Stimulated activated CD4-positive, alpha-beta T cell treated with anti-CD3 and anti-CD28 coated beads, Interleukin-1b, Interleukin-23, amount 100 ng/mL, for 48 hours (primary cell): ENCODE measurements at regions not wholly inside any gene's neighbourhood (a gene's known extent, or its start where the extent isn't known, plus 50 kb on each side); places are given as distances from the start of the nearest gene placed in this dataset.

ENCODE experiments used
- DNase-seq: peaks from one replicate; pipeline ENCODE4 v3.0.0-alpha.2; 2020

DNA sequence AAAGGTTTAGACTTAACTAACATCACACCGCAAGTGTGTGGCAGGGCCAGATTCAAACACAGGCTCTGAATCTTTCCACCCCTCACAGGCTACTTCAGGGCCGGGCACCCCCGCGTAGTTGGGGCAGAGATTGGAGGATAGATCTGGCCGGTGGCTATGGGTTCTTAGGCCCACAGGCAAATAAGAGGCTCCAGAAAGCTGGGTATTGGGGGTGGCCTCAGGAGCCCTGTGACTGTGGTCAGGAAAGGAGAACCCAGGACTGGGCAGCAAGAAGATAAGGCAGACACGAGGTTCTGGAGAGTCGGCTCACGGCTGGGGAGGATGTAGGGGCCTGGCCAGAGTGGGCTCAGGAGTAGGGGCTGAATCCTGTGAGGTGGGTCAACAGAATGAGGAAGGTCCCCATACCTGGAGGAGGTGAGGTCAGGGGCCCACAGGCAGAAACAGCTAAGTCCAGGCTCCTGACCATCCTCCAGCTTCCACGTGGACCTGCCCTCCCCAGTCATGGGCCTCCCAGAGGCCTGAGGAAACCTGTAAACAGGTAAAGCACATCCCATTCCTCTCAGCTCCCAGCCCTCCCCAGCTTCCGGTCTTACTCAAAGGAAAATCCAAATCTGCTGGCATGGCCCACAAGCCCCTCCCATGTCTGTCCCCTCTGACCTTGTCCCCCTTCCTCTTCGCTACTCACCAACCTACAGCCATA, 306.2 kb downstream of the MATN1 start:
- no peak for DNase-seq

DNA sequence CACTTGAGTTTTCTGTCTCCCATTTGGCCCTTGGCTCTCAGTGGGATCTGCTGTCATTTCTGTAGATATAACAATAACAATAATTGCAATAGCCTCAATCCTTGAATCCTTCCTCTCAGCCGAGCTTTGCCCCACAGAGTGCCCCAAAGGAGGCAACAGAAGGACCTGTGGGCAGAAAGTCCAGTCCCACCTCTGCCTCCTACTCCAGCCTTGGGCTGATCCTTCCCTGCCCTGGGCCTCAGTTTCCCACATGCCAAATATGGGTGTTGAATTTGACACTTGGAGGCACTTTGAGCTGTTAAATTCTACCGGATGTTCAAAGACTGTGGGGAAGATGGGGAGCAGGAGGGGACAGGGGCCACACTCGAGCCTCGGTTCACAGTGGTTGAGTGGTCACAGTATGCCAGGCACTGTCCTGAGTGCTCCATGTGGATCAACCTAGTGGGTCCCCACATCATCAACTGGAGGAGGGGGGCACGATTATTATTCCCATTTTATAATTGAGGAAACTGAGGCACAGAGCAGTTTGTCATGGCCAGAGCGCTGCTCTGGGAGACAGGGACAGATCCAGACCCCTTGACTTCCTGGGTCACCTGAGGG, 307.1 kb downstream of the MATN1 start:
- DNase-seq = no peak

DNA sequence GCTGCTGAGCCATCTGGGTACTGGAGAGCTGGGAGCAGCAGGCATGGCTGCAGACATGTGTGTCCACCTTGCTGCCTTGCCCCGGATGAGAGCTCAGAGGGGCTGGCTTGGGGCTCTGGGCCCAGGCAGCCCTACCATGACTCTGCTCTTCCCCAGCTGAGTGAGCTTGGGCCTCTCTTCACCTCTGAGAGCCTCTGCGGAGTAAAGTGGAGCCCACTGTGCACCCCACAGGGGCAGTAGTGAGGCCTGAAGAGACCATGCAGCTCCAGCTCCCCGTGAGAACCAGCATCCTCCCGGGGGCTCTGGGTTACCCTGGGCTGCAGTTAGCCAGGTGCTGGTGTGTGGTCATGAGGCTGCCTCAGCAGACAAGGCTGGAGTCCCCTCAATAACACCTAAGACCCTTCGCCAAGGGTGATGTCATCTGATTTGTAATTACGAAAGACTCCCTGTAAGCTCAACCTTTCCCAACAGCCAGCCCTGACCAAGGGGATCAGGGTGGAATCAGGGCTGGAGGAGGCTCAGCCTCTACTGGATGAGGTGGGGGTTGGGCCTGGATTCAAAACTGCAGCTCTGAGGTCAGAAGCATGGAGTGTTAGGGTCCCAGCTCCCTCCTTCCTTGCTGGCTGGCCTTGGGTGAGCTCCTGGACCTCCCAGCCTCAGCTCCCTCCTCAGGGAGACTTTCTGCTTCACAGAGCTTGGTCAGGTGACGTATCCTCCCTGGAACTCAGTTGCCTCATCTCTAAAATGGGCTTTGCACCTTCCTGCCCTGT, 308.0 kb downstream of the MATN1 start:
- DNase-seq = no peak

DNA sequence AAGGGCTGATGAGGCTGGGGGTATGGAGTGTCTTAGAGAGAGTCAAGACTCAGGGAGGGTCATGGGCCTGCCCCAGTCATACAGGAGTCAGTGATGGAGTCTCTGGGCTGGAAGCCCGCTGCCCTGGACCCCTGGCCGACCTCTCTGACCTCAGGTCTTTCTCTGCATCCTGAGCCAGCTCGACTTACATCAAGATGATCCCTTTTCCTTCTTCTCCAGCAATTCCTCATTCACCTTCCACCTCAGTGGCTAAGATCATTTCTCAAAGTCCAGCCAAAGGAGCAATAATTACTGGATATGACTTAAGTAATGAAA, 308.6 kb downstream of the MATN1 start:
- no peak for DNase-seq

DNA sequence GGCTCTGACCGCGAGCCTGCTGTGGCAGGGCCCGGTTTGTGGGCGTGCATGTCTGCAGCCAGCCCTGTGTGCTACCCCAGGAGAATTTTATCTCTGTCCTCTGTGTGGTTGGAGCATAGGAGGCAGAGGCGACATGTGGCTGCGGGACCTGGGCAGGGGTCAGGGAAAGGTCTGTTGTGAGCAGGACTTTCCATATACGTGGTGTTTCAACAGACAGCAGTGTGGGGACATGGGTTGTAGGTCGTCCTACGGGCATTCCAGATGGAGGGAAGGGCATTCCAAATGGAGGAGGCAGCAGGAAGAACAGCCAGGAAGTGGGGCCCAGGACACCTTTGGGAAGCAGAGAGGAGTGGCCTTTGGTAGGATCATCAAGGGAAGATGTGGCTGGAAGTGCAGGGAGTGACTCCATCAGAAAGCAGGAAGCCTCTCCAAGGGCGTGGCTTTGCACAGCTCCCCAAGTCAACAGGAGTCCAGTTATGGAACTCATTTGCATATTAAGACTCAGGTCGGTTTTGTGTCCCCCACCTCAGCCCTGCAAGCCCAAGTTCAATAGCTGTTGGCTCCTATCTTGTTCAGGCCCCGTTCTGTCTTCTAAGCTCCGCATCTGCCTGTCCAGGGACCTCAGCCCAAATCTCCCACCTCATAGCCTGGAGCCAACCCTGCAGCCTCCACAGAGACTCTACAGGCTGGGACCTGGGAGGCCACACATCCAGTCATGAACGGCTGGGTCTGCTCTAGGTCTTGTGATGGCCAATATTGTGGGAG, 309.1 kb downstream of the MATN1 start:
- no peak for DNase-seq

DNA sequence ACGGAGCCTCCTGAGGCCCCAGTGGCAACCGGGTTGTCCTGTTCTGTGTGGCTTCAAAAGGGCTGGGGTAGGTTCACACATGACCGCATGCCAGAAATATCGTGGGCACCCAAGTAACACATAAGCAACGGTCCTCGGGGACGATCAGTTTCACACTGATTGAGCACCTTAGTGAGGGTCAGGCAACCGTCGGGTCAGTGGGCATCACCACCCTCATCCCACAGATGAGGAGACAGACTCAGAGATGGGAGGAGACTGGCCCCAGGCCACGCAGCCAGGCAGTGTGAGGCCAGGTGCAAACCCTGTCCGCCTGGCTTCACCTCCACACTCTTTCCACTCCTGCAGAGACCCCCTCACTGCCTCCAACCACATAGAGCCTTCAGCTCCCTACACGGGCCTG, 309.8 kb downstream of the MATN1 start:
- no peak for DNase-seq

DNA sequence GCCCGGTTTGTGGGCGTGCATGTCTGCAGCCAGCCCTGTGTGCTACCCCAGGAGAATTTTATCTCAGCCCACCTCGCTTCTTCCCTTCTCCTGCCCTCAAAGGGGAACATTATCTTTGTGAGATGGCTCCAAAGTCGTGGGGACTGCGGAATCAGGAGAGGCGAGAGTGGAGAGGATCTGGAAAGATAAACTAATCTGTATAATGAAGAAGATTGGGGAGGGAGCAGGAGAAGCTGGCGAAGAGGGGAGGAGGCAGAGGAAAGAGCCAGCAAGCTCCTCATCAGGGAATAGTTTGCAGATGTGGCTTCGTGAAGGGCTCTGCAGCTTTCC, 310.3 kb downstream of the MATN1 start:
- no peak for DNase-seq

DNA sequence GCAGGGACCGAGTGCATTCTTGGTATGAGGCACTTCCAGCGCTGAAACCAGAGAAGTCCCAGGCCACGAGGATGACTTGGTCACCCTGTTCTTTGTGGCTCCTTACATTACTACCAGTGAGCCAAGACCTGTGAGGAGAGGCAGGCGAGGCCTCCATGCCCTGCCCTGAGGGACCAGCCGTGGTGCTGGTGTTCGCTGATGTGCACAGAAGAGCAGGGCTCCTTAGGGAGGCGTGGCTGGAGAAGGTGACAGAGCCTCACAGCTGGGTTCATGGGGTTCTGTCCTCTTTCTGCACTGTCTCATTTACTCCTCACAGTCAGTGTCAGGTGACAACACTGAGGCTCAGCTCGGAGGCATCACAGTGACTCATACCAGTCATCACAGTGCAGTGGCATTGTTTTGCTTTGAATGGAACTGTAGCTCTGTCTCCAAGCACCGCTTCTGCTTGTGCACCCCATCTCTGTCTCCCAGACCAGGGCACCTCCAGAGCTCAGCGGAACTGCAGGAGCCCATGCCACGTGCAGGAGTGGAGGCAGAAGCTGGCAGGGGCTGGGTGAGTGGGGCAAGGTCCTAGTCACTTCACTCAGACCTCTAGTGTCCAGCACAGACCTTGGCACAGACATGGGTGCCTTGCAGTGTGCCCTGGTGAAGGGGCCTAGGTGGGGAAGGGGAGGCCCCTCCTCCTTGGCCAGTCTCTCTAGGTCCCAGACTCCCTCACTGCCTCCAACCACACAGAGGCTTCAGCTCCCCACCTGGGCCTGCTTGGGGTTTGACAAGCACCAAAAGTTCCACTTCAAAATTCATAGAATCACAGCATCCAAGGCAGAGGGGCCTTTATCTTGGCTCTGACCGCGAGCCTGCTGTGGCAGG, 310.9 kb downstream of the MATN1 start:
- DNase-seq = no peak

DNA sequence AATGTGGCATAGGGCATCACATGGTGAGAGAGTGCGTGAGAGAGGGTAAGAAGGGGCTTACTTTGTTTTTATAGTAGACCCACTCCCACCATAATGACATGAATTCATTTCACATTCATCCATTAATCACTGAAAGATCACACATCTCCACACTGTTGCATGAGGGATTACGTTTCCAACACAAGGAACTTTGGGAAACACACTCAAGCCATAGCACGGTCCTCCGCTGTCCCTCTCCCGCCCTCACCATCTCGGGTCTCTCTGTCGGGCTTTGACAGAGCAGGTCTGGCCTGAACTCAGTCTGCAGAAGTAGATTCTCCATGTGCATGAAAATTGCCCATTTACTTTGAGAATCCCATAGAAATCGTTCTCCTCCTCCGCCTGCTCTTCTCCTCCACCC, 312.2 kb downstream of the MATN1 start:
- no peak for DNase-seq

DNA sequence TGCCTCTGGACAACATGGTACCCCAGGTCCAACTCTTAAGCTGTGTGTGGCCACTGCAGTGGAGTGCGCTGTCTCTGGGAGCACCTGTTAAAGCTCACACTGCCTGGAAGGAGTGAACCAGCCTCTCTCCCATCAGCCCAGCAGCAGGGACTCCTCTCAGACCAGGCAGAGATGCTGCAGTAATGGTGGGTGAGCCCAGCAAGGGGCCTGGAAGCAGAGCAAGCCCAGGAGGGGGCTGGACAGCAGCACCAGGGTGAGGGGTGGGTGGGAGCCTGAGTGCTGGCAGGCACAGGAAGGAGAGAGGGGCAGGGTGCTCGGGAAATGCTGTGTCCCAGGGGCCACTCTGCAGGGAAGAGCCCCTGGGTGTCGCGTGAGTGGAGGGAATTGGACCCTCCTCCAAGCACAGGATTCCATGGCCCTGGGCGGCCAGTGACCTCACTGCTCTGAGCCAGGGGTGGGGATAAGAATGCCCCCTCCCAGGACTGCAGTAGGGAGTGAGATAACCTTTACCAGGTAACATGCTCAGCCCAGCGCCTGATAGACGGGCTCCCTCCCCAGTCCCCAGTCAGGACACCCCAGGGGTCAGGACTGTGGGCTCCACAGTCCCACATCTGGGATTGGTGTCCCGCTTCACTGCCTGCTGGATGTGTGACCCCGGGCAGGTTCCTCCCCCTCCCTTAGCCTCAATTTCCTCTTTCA, 313.1 kb downstream of the MATN1 start:
- no peak for DNase-seq

DNA sequence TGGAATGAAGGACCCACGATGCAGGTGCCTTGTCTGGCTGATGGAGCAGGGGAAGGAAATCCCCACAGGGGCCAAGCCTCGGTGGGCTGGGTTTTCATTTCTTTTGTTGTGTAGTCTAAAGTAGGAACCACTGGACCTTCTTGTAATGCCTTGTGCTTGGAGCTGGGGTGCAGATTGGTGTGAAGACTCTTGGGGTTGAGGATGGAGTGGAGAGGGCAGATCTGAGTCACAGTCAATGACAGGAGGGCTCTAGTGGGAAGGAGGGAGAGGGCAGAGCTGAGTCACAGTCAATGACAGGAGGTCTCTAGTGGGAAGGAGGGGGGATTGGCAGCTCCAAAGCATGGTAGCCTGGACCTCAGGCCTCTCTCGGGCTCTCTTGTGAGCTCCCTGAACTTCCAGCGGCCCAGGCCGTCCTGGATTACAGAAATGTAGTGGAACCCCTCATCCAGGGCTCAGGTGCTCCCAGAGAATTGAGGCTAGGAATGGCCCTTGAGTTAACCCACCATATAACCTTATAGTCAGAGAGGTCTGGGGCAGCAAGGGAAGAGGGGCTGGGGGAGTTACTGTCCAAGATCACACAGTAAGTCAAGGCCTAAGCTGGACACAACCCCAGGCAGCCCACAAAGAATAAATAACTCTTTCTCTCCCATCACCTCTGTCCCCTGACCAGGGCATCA, 313.8 kb downstream of the MATN1 start:
- DNase-seq = no peak

DNA sequence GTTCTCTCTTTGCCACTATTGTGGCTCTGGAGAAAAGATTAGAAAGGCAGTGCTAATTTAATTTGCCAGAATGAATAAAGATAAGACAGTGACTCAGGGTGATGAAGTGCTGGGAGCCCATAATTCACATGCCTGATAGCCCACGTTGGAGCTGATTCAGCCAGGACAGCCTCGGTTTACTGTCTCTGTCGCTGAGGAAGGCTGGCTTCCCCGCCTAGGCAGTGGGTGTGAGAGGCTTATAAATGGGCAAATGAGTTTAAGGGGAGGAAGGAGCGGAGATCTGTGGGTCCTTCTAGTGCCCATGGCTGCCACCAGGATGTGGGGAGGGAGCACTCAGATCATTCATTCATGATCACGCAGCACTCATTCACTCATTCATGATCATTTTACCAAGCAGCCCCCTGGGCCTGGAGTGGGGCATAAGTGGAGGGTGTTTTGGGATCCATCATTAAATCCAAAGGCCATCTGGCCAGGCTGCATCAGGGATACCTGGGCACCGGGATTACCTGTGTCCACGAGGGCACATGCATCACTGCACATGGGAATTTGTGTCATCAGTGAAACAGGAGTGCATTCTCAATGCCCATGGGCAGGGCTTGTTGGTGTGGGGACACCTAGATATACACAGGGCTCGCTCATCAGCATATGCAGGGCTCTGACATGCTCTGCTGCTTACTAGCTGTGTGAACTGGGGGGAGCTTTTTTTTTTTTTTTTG, 315.4 kb downstream of the MATN1 start:
- no peak for DNase-seq

DNA sequence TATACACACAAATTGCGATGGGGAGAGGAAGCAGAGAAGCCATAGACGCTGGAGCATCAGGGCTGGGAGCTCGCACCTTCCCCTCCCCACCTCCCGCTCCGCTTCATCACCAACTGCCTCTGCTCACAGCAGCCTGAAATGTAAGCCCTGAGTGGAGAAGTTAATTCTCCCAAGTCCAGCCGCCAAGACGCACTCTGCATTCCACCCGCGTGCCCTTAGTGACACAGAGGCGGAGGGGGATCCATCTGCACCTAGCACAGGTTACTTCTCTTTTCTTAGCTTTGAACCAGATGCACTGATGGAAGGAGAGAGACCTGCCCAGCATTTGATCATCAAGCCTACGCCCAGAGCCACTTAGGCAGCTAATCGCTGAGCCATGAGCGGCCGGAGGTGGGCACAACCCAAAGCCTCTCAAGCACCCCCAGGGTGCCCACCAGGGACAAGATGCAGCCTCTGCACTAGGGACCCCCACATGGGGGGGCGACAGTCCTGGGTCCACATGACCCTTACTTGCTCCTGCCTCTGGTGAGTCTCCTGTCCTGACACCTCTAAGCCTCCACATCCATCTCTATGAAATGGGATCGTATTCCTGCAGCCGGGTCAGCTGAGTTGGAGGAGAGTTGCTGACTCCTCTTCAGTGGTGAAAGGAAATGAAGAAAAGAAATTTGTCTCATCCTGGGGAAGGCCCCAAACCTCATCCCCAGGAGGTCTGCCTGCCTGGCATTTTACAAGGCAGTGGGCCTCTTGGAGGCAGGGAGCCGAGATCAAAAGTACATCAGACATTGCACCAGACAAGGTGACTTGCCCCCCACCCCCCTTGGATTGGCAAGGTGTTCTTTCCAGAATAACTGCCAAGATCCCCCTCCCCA, 316.2 kb downstream of the MATN1 start:
- DNase-seq = no peak

DNA sequence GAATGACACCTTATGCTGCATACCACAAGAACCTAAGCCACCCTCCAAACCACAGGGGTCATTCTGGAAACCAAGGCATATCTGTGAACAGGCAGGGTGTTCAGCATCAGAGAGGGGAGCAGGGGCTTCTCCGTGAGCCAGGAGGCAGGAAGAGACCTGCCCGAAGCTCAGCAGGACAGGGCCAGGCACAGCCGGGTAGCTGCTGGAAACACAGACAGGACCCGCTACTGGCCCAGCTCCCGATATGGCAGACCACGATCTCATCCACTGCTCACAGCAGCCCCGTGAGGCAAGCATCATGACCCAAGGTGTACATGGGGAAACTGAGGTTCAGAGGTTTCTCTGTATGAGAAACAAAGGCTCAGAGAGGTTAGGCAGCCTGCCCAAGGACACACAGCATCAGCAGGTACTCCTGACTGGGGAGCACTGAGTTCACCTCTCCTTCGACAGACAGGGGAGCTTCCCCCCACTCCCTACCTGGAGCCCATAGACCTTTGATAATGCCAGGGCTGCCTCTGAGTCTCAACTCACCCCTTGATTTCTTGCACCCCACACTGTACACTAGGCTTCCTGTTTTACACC, 317.7 kb downstream of the MATN1 start:
- DNase-seq = no peak

DNA sequence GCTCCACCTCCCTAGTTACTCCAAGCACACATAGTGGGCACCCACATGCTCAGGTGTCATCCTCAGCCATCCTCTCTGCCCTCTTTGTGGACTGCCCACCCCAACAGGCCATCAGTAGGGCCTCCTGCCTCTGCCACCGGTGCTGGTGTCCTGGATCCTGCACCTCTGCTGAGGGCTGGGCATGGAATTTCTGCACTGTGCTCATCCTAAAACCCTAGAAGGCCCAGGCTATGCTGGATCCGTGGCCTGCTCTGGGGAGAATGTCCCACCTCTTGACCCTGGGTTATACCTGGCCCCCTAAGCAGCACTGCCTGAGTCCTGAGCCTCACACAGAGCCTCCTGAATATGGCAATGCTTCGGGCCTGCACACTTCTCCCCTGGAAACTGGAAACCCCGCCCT, 318.3 kb downstream of the MATN1 start:
- DNase-seq = no peak

DNA sequence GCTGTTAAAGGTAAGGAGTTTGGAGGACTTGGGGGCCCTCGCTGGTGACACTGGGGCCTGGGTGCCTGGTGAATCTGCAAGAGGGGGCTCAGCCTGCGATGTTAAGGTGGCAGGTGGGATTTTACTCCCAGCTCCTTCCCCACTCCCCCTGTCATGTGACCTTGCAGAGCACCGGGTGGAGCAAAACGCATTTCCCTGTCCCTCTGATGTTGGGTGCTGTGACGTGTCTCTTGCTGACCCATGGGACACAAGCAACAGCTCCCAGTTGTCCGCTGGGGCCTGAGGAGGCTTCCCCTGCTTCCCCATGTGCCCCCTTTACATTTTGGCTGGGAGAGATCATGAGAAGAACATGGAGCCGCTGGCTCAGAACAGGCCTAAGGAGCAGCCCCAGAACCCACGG, 319.0 kb downstream of the MATN1 start:
- DNase-seq = no peak

DNA sequence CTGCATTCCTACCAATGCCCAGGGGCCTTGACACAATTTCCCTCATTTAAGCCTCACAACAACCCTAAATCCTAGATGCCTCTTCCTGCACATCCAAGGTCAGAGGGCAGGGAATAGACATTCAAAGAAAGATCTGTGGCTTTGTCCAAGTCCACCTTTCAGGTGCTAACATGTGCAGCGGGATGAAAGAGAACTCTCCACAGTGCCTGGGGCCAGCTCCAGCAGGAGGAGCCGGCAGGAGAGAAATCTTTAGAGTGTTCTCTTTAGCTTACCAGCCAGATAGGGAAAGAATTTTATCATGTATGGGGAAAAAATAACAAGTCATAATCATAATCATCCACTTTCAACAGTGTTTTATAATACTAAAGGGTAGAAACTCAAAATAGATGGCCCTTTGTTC, 319.7 kb downstream of the MATN1 start:
- no peak for DNase-seq

DNA sequence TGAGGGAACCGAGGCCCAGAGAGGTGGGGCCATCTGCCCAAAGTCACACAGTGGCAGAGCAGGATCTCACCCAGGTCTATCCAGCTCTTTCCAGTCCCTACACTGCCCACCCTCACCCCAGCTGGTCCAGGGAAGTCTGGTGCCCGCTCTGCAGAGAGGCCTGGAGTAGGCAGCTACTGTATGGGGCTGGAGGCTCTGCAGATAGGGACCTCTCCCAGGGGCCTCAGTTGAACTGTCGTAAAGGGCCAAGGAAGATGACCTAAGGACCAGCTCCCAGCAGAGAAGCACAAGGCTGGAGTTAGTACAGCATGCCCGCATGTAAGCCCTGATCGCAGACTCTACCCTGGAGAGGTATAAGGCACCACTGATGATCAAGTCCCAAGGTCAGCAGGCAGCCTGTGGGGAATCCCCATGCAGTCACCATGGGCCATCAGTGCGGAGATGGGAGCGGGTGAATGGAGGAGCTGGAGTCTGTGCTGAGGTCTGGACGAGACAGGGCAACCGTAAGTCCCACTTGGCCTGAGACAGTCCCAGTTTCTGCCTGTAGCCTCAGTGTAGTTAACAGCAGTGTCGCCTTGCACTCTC, 320.2 kb downstream of the MATN1 start:
- no peak for DNase-seq

DNA sequence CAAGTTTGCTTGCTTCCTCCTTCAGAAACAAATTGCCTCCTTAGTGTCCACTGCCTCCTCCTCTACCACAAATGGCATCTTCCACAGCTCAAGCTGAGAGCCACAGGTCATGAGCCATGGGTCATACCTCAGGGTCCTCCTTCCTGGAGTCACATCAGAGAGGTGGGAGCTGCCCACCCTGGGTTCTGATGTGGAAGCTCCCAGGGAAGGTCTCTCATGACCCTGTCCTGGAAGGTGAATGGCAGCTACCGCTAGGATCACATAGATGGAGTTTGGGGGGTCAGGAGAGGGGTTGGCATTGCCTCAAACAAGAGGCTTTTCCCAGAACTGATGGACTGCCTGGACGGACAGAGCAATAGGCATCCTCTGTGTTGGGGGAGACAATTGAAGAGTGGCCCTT, 321.4 kb downstream of the MATN1 start:
- DNase-seq = no peak
